ENCODE measurements at regions not wholly inside any gene's neighbourhood (a gene's known extent, or its start where the extent isn't known, plus 50 kb on each side); places are given as distances from the start of the nearest gene placed in this dataset.

- CTCF ChIA-PET: no interaction called here
- H3K4me3 Mint-ChIP-seq (ENCODE audit: unreplicated experiment): no peak overlapping the region
- no peaks in the 10 kb centered on the region for H3K27me3 Mint-ChIP-seq (ENCODE audit: insufficient read depth, unreplicated experiment)
- no peak for TF ChIP-seq CTCF (IDR thresholded peaks at IDR 0.05; ENCODE audit: unreplicated experiment)
- no peak overlapping the region for H3K27ac Mint-ChIP-seq (ENCODE audit: low read depth, unreplicated experiment)
- H3K9me3 Mint-ChIP-seq (ENCODE audit: unreplicated experiment): no peaks in the 10 kb centered on the region
- H3K36me3 Mint-ChIP-seq (ENCODE audit: insufficient read depth, unreplicated experiment): no peaks in the 10 kb centered on the region
- intact Hi-C loops (cut with micrococcal nuclease): no loop called here
- H3K4me1 Mint-ChIP-seq (ENCODE audit: insufficient read depth, unreplicated experiment): no peaks in the 10 kb centered on the region
- POLR2A ChIA-PET: interaction anchor here (0.6 kb wide), 1 partner anchor 211 kb away, joined by 5 read pairs; no protein-coding TSS in a partner anchor
- no peak for DNase-seq (ENCODE audit: unreplicated experiment)
- no TSS peak for BruUV-seq (replicated peaks)
Observed at GRCh38 chr2:180562378-180562777, 418.0 kb upstream of the UBE2E3 start.

DNA sequence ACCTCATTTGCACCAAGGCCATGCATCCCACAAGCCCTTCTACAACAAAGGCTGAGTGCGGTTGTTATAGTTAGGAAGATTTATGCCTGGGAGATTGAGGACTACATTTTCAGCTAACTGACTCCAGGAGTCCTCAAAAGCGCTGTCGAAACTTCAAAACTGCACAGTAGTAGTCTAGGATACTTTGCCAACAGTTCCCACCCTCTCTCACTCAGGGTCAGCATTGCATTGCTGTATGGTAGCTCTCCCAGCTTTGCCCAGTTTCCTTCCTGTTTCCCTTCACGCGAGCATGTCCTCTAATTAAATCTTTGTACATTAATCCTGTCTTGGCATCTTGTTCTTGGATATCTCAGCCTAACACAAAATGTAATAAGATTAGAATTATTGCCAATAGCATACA lies 420.6 kb upstream of the UBE2E3 start:
- Mint-ChIP-seq H3K4me1 (ENCODE audit: insufficient read depth, unreplicated experiment) (no peaks in the 10 kb centered on the region), H3K36me3 (ENCODE audit: insufficient read depth, unreplicated experiment) (no peaks in the 10 kb centered on the region), H3K27me3 (ENCODE audit: insufficient read depth, unreplicated experiment) (no peaks in the 10 kb centered on the region), H3K27ac (ENCODE audit: low read depth, unreplicated experiment) (no peak overlapping the region), H3K4me3 (ENCODE audit: unreplicated experiment) (no peak overlapping the region), H3K9me3 (ENCODE audit: unreplicated experiment) (no peaks in the 10 kb centered on the region)
- intact Hi-C loops (cut with micrococcal nuclease): no loop called here
- no TSS peak for BruUV-seq (replicated peaks)
- no peak for TF ChIP-seq CTCF (IDR thresholded peaks at IDR 0.05; ENCODE audit: unreplicated experiment)
- ChIA-PET CTCF (no interaction called here), POLR2A (no interaction called here)
- DNase-seq (ENCODE audit: unreplicated experiment): no peak

DNA sequence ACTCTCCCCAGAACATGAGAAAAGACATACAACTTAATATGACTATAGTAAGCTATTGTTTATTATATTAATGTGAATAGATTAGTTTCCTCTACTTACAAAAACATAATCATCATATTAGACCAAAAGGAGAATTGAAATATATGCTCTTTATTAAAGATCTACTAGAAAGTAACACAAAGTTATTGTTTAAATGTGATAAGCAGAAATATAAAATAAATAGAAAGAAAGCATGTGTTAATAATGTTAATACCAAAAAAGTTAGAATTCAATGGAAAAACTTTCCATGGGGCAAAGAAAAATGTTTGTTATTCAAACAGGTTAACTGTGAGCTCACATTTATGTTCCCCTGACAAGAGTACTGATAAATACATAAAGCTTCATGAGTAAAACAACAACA lies 421.4 kb upstream of the UBE2E3 start:
- Mint-ChIP-seq H3K36me3 (ENCODE audit: insufficient read depth, unreplicated experiment) (no peaks in the 10 kb centered on the region), H3K4me3 (ENCODE audit: unreplicated experiment) (no peak overlapping the region), H3K4me1 (ENCODE audit: insufficient read depth, unreplicated experiment) (no peaks in the 10 kb centered on the region), H3K27ac (ENCODE audit: low read depth, unreplicated experiment) (no peak overlapping the region), H3K27me3 (ENCODE audit: insufficient read depth, unreplicated experiment) (no peaks in the 10 kb centered on the region), H3K9me3 (ENCODE audit: unreplicated experiment) (no peaks in the 10 kb centered on the region)
- no TSS peak for BruUV-seq (replicated peaks)
- no peak for TF ChIP-seq CTCF (IDR thresholded peaks at IDR 0.05; ENCODE audit: unreplicated experiment)
- intact Hi-C loops (cut with micrococcal nuclease): no loop called here
- CTCF ChIA-PET: interaction anchor here (0.9 kb wide), 1 partner anchor 433 kb away, joined by 3 read pairs; no protein-coding TSS in a partner anchor
- POLR2A ChIA-PET: no interaction called here
- DNase-seq (ENCODE audit: unreplicated experiment): no peak

DNA sequence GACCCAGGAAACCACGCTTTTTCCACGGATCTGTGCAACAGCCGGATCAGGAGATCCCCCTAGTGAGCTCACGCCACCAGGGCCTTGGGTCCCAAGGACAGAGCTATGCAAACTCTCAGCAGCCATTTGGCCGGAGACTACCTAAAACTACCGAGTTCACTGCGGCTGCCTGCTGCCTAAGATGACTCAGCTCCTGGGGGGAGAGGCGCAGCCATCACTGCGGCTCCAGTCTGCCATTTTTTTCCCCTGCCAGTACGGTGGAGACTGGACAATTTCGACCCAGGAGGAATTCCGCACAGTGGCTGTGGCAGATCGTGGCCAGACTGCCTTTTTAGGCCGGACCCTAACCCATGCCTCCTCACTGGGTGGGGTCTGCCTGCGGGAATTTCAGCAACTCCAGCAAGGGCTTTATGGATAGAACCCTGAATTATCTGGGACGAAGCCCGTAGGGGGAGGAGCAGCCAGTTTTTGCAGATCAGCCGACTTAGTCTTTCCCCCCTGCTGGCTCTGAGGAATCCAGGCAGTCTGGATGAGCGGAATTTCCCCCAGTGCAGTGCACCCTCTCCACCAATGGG lies 424.9 kb upstream of the UBE2E3 start:
- Mint-ChIP-seq H3K27ac (ENCODE audit: low read depth, unreplicated experiment) (no peak overlapping the region), H3K4me3 (ENCODE audit: unreplicated experiment) (no peak overlapping the region), H3K27me3 (ENCODE audit: insufficient read depth, unreplicated experiment) (no peaks in the 10 kb centered on the region), H3K4me1 (ENCODE audit: insufficient read depth, unreplicated experiment) (no peaks in the 10 kb centered on the region), H3K9me3 (ENCODE audit: unreplicated experiment) (no peaks in the 10 kb centered on the region), H3K36me3 (ENCODE audit: insufficient read depth, unreplicated experiment) (no peaks in the 10 kb centered on the region)
- ChIA-PET CTCF (interaction anchor here (0.5 kb wide), 1 partner anchor 241 kb away, joined by 3 read pairs; no protein-coding TSS in a partner anchor), POLR2A (interaction anchor here (0.7 kb wide), 1 partner anchor 496 kb away, joined by 3 read pairs; no protein-coding TSS in a partner anchor)
- DNase-seq (ENCODE audit: unreplicated experiment): no peak
- intact Hi-C loops (cut with micrococcal nuclease): no loop called here
- no TSS peak for BruUV-seq (replicated peaks)
- no peak for TF ChIP-seq CTCF (IDR thresholded peaks at IDR 0.05; ENCODE audit: unreplicated experiment)
